Stimulated activated naive B cell treated with anti-CD40 and anti-IgM and Interleukin-4, amounts not matched to agents 10 μg/mL and 1 μg/mL and 100 μg/mL, for 72 hours (primary cell): ENCODE measurements at regions not wholly inside any gene's neighbourhood (a gene's known extent, or its start where the extent isn't known, plus 50 kb on each side); places are given as distances from the start of the nearest gene placed in this dataset.
A peak's percentile ranks its signal among the peaks of the same experiment; 100 is the strongest.
"Not testable (repeated sequence)": the region's sequence is repeated elsewhere in the genome, so short reads cannot be mapped to it uniquely, and the experiment has no call there.

Experiments used
- ATAC-seq, 2 donors: fragments of 150-1000 bp; cut with Tn5 transposase; replicated peaks; 2 replicates each; pipeline ENCODE4 v1.10.0; 2021; ENCODE audit warnings: moderate library complexity in 1 of 2
- DNase-seq: peaks from one replicate; pipeline ENCODE4 v3.0.0; 2021
- H3K27ac Mint-ChIP-seq: one replicate; pipeline ENCODE4 v1.8.0; 2022; ENCODE audit warnings: mild to moderate bottlenecking, mixed read lengths
- H3K27me3 Mint-ChIP-seq, 2 donors: one replicate each; pipeline ENCODE4 v1.8.0; 2022; ENCODE audit warnings: mixed read lengths in 2 of 2
- H3K36me3 Mint-ChIP-seq, 2 donors: one replicate each; pipeline ENCODE4 v1.8.0; 2022; ENCODE audit warnings: mixed read lengths in 2 of 2, mild to moderate bottlenecking in 1 of 2
- H3K4me1 Mint-ChIP-seq, 2 donors: one replicate each; pipeline ENCODE4 v1.8.0; 2022; ENCODE audit warnings: mixed read lengths in 2 of 2, mild to moderate bottlenecking in 1 of 2
- H3K4me3 Mint-ChIP-seq, 2 donors: one replicate each; pipeline ENCODE4 v1.8.0; 2022; ENCODE audit warnings: mild to moderate bottlenecking in 2 of 2, mixed read lengths in 2 of 2, moderate library complexity in 1 of 2
- H3K9me3 Mint-ChIP-seq, 2 donors: one replicate each; pipeline ENCODE4 v1.8.0; 2022; ENCODE audit warnings: mixed read lengths in 2 of 2, mild to moderate bottlenecking in 1 of 2

DNA sequence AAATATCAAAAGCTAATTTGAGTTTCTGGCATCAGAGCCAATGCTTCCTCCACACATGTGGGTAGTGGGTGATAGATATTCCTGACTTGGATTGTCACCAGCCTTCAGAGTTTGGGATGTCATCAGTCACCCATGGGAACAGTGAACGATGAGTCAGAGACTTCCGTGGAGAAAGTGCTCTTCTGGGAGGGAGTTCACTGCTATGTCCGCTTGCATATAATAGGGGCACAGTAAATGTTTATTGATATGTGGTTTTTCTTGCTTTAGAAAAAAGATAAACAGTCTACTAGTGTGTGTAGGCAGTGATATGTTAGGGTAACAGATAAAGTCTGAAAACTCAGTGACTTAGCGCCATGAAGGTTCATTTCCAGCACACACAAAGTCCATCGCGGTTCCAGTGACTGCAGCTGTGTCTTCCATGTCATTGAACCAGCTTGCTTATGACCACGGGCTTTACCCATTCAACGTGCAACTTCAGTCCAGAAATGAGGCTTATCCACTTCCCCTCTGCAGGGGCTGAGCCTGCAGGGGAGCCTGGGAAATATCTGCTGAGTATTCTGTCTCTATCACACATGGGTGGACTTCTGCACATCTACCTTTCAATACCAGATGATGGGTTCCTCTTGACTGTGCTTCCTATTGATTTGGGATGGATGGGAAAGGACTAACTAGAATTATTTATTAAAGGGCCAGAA is 87.7 kb upstream of the WWC2 start:
- no peak overlapping the region for H3K4me3 Mint-ChIP-seq
- H3K4me1 Mint-ChIP-seq = peaks cover 0 to 2% of the 10 kb centered on the region in 2 donors
- H3K27ac Mint-ChIP-seq = no peak overlapping the region
- H3K9me3 Mint-ChIP-seq = peaks cover 0 to 4% of the 10 kb centered on the region in 2 donors
- ATAC-seq (no peak), DNase-seq (no peak)
- peaks cover 11 to 21% of the 10 kb centered on the region in 2 donors for H3K27me3 Mint-ChIP-seq
- peaks cover 0 to 5% of the 10 kb centered on the region in 2 donors for H3K36me3 Mint-ChIP-seq

DNA sequence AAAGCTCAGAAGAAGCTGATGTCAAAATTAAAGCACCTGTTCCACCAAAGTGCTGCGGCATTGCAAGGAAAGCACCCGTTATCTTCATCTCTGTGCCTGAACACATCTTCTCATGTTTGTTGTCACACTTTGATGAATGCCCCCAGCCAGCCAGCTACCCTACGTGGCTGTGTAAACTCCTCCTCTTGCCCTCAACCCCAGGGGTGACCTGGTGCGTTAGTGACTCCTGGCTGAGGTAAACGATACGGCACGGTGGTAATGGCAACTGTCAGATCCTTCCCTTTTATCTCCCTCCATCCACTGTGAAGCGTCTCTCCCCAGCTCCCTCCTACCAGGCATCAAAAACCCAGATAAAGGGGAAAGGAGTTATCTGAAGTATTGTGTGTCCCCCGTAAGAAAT is 90.6 kb upstream of the WWC2 start:
- no peak for ATAC-seq
- Mint-ChIP-seq H3K27ac (no peak overlapping the region), H3K27me3 (peaks cover 12 to 20% of the 10 kb centered on the region in 2 donors), H3K4me1 (no peaks in the 10 kb centered on the region), H3K4me3 (no peak overlapping the region), H3K36me3 (peaks cover 0 to under 1% of the 10 kb centered on the region in 2 donors), H3K9me3 (peaks cover 5 to 6% of the 10 kb centered on the region in 2 donors)
- no peak for DNase-seq

DNA sequence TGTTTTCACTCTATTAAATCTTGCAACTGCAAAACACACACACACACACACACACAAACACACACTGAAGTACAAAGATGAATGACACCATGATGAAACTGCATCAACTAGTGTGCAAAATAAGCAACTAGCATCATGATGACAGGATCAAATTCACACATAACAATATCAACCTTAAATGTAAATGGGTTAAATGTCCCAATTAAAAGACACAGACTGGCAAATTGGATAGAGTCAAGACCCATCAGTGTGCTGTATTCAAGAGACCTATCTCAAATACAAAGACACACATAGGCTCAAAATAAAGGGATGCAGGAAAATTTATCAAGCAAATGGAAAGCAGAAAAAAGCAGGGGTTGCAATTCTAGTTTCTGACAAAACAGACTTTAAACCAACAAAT is 87.2 kb upstream of the DCTD start:
- H3K9me3 Mint-ChIP-seq, H3K4me1 Mint-ChIP-seq, H3K36me3 Mint-ChIP-seq, DNase-seq, ATAC-seq, H3K4me3 Mint-ChIP-seq, H3K27ac Mint-ChIP-seq: not testable (repeated sequence)
- peaks cover 10 to 11% of the 10 kb centered on the region in 2 donors for H3K27me3 Mint-ChIP-seq

DNA sequence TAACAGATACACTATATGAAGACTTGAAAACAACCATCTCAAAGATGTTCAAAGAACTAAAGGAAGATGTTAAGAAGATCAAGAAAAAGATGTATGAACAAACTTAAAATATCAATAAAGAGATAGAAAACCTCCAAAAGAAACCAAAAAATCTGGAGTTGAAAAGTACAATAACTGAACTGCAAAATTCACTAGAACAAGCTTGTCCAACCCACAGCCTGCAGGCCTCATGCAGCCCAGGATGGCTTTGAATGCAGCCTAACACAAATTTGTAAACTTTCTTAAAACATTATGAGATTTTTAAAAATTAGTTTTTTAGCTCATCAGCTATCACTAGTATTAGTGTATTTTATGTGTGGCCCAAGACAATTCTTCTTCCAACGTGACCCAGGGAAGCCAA is 77.0 kb upstream of the DCTD start:
- Mint-ChIP-seq H3K4me1 (no peaks in the 10 kb centered on the region), H3K27ac (no peak overlapping the region), H3K4me3 (no peak overlapping the region), H3K9me3 (peaks cover 12 to 14% of the 10 kb centered on the region in 2 donors), H3K36me3 (no peaks in the 10 kb centered on the region), H3K27me3 (peaks cover 0 to 8% of the 10 kb centered on the region in 2 donors)
- no peak for DNase-seq
- no peak for ATAC-seq

DNA sequence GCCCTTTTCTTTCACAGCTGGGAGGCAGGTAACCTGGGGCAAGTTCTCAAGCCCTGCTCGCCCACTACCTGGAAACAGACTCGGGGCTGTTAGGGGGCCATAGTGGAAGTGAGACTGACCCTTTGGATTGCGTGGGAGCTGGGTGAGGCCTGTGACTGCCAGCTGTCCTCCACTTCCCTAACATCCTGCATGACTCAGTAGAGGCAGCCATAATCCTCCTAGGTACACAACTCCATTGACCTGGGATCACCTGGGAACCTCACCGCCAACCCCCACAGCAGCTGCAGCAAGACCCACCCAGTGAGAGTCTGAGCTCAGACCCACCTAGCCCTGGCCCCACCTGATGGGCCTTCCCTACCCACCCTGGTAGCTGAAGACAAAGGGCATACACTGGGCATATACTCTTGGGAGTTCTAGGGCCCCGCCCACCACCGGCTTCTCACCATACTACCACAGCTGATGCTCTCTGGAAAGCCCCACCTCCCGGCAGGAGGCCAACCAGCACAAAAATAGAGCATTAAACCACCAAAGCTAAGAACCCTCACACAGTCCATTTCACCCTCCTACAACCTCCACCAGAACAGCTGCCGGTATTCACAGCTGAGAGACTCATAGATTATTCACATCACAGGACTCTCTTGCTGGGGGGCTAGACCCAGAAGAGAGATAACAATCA is 61.1 kb upstream of the DCTD start:
- H3K4me1 Mint-ChIP-seq = peaks cover 0 to 8% of the 10 kb centered on the region in 2 donors
- peak overlapping the region; percentile 43 for H3K27ac Mint-ChIP-seq
- H3K36me3 Mint-ChIP-seq = peaks cover 0 to 2% of the 10 kb centered on the region in 2 donors
- H3K4me3 Mint-ChIP-seq = no peak overlapping the region
- H3K27me3 Mint-ChIP-seq = peaks cover 26 to 37% of the 10 kb centered on the region in 2 donors
- ATAC-seq = peak; percentile 64 to 65
- peak; percentile 36 for DNase-seq
- H3K9me3 Mint-ChIP-seq = peaks cover 0 to 2% of the 10 kb centered on the region in 2 donors

DNA sequence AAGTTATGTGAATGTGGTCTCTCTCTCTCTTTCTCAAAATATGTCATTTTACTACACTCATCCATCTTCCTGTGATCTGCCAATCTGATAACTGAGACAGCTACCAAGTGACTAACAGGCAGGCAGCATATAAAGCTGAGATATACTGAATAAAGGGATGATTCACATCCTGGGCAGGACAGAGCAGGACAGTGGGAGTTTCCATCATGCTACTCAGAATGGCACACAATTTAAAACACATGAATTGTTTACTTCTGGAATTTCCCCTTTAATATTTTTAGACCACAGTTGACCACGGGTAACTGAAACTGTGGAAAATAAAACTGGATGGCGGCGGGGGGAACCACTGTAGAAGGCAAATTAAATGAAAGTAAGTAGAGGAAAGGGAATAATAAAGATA is 58.6 kb upstream of the DCTD start:
- DNase-seq (no peak), ATAC-seq (peak; percentile 68 to 90)
- peaks cover 0 to 2% of the 10 kb centered on the region in 2 donors for H3K9me3 Mint-ChIP-seq
- H3K36me3 Mint-ChIP-seq = peaks cover 0 to 2% of the 10 kb centered on the region in 2 donors
- H3K27ac Mint-ChIP-seq = peak overlapping the region; percentile 81
- H3K4me3 Mint-ChIP-seq = peak overlapping the region in 1 of 2 donors; percentile 29
- H3K4me1 Mint-ChIP-seq = peaks cover 0 to 8% of the 10 kb centered on the region in 2 donors
- H3K27me3 Mint-ChIP-seq = peaks cover 25 to 29% of the 10 kb centered on the region in 2 donors

DNA sequence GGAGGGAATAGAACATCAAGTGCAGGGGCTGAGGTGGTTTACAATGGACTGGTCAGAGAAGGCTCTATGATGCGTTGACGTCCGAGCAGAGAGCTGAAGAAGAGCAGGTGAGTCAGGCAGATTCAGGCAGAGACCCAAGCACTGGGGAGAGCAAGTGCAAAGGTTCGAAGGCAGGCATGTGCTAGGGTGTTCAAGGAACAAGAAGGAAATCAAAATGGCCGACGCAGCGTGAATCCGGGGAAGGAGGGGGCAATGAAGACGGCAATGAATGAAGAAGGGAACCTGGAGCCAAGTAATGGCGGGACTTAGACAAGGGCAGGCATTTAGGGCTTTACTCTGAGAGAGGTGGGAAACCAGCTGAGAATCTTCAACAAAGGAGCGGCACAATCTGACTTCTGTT is 56.8 kb upstream of the DCTD start:
- ATAC-seq (no peak), DNase-seq (no peak)
- Mint-ChIP-seq H3K9me3 (peaks cover 0 to 2% of the 10 kb centered on the region in 2 donors), H3K4me3 (no peak overlapping the region), H3K27me3 (peaks cover 33 to 37% of the 10 kb centered on the region in 2 donors), H3K27ac (no peak overlapping the region), H3K36me3 (peaks cover 0 to 2% of the 10 kb centered on the region in 2 donors), H3K4me1 (peaks cover 0 to 8% of the 10 kb centered on the region in 2 donors)

DNA sequence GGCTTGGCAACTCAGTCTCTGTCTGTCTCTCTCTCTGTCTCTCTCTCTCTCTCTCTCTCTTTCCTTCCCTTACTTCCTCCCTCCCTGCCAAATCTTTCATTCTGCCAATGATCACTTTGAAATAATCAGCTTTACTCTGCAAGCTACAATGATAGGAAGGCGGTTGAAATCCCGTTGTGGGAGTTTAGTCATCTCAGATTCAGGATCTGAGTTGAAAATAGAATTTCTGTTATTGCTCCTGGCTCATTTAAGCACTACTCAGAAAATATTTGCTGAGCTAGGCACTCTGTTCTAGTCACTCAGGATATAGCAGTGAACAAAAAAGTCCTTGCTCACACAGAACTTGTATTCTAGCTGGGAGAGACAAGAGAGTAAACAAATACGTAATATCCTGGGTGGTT is 56.3 kb upstream of the DCTD start:
- H3K9me3 Mint-ChIP-seq = peaks cover 0 to 2% of the 10 kb centered on the region in 2 donors
- H3K27ac Mint-ChIP-seq = no peak overlapping the region
- ATAC-seq (no peak), DNase-seq (no peak)
- peaks cover 35 to 37% of the 10 kb centered on the region in 2 donors for H3K27me3 Mint-ChIP-seq
- H3K4me3 Mint-ChIP-seq = no peak overlapping the region
- H3K4me1 Mint-ChIP-seq = peaks cover 0 to 3% of the 10 kb centered on the region in 2 donors
- peaks cover 0 to 2% of the 10 kb centered on the region in 2 donors for H3K36me3 Mint-ChIP-seq

DNA sequence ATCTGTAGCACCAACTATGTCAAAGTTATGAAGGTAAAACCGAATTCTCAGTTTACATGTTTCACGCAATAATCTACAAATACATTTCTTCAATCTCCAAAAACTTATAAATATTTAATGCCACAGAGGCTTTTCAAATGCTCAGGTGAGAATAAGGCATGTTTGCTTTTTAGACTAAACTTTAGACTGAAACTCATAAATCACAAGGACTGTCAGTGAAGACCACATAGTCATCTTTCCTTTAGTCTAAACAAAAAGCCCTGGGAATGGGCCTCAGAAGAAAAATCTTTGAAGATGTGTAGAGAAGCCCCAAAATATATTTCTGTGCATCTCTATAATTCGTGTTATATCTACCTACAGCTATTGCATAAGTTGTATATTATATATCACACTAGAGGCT is 54.5 kb upstream of the DCTD start:
- no peaks in the 10 kb centered on the region for H3K36me3 Mint-ChIP-seq

DNA sequence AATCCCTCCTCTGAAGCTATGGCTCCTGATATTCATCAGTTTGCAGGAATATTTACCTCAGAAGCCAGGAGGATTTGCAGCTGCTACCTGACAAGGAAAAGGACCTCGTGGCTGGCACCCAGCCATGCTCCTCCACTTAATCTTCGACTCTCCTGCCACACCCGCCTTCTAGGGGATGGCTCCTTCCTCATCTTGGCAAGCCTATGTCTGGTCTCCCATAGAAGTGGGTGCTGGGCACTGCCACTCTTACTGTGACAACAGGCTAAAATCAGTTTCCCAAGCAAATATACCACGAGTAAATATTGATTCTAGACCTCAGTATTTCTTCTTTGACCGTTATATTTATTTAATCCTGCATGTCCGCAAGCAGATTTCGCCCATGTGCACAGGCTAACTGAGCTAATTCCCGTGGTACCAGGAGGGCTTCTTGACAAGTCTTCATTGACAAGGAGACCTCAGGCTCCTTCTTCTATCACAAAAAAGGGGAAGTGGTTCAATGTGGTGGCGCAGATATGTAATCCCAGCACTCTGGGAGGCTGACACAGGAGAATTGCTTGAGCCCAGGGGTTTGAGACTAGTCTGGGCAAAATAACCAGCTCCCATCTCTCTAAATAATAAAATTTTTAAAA is 52.6 kb upstream of the DCTD start:
- Mint-ChIP-seq H3K36me3 (no peaks in the 10 kb centered on the region), H3K27me3 (peaks cover 40 to 59% of the 10 kb centered on the region in 2 donors), H3K27ac (no peak overlapping the region), H3K4me3 (no peak overlapping the region), H3K9me3 (peaks cover 2 to 6% of the 10 kb centered on the region in 2 donors), H3K4me1 (no peaks in the 10 kb centered on the region)
- DNase-seq (no peak), ATAC-seq (peak in 1 of 2 donors; percentile 33)

More for the DNA sequence above, 54.5 kb upstream of the DCTD start:
- Mint-ChIP-seq H3K4me3 (no peak overlapping the region), H3K9me3 (peaks cover 0 to under 1% of the 10 kb centered on the region in 2 donors), H3K27ac (no peak overlapping the region), H3K4me1 (no peaks in the 10 kb centered on the region), H3K27me3 (peaks cover 39 to 44% of the 10 kb centered on the region in 2 donors)
- no peak for DNase-seq
- ATAC-seq = no peak

DNA sequence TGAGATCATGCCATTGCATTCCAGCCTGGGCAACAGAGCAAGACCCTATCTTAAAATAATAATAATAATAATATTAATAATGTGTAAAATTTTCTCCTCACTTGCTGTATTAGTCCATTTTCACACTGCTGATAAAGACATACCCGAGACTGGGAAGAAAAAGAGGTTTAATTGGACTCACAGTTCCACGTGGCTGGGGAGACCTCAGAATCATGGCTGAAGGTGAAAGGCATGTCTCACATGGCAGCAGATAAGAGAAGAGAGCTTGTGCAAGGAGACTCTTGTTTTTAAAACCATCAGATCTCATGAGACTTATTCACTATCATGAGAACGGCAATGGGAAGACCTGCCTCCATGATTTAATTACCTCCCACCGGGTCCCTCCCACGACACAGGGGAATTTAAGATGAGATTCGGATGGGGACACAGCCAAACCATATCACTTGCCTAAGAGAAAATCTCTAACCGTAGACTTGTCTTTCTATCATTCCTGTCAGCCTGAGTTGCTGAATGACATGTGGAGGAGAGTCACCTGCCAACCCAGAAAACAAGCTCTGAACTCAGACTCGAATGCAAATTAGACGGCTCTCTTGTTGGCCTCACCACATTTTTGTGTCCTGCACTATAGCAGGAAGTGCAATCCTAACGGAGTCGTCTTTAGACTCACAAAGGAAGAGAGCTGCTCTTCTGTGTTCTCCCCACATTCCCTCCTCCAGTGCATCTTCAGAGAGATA is 51.9 kb upstream of the DCTD start:
- Mint-ChIP-seq H3K4me3 (no peak overlapping the region), H3K36me3 (no peaks in the 10 kb centered on the region), H3K27me3 (peaks cover 38 to 58% of the 10 kb centered on the region in 2 donors), H3K4me1 (no peaks in the 10 kb centered on the region), H3K9me3 (peaks cover 2 to 6% of the 10 kb centered on the region in 2 donors), H3K27ac (no peak overlapping the region)
- DNase-seq (no peak), ATAC-seq (no peak)

DNA sequence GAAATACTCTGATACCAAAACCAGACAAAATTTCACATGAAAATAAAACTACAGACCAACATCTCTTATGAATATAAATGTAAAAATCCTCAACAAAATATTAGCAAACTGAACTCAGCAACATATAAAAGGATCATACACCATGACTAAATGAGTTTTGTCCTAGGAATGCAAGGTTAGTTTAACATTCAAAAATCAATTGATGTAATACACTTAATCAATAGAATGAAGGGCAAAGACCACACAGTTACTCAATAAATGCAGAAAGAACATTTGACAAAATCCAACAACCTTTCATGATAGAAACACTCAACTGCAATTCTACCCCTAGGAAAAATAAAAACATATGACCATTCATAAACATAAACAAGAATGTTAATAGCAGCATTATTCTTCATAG is 50.2 kb upstream of the DCTD start:
- no peaks in the 10 kb centered on the region for H3K4me1 Mint-ChIP-seq
- H3K36me3 Mint-ChIP-seq = no peaks in the 10 kb centered on the region
- peaks cover 2 to 6% of the 10 kb centered on the region in 2 donors for H3K9me3 Mint-ChIP-seq
- no peak overlapping the region for H3K4me3 Mint-ChIP-seq
- ATAC-seq = no peak
- H3K27me3 Mint-ChIP-seq = peaks cover 31 to 46% of the 10 kb centered on the region in 2 donors
- H3K27ac Mint-ChIP-seq = no peak overlapping the region
- DNase-seq = no peak
